Mesodermal cell (in vitro differentiated cells): ENCODE measurements at regions not wholly inside any gene's neighbourhood (a gene's known extent, or its start where the extent isn't known, plus 50 kb on each side); places are given as distances from the start of the nearest gene placed in this dataset.
"Not testable (repeated sequence)": the region's sequence is repeated elsewhere in the genome, so short reads cannot be mapped to it uniquely, and the experiment has no call there.

Source experiments
- H3K27ac ChIP-seq: 2 replicates; pipeline ENCODE4 v1.7.0; 2013; ENCODE audit warnings: mild to moderate bottlenecking, low read depth, low read length, moderate library complexity; ENCODE audit not compliant: severe bottlenecking
- H3K36me3 ChIP-seq: 2 replicates; pipeline ENCODE4 v1.7.1; 2013; ENCODE audit warnings: mild to moderate bottlenecking, low read length, moderate library complexity; ENCODE audit not compliant: control insufficient read depth, insufficient read depth
- H3K4me1 ChIP-seq: one replicate; pipeline ENCODE4 v1.7.1; 2013; ENCODE audit warnings: mild to moderate bottlenecking, low read length; ENCODE audit not compliant: insufficient read depth, control insufficient read depth, poor library complexity, severe bottlenecking
- H3K4me3 ChIP-seq: 2 replicates; pipeline ENCODE4 v1.7.0; 2013; ENCODE audit warnings: low read length, control low read depth, mild to moderate bottlenecking; ENCODE audit not compliant: insufficient read depth, poor library complexity, severe bottlenecking; ENCODE audit errors: extremely low read depth
- H3K9me3 ChIP-seq: 2 replicates; pipeline ENCODE4 v1.7.1; 2013; ENCODE audit warnings: mild to moderate bottlenecking, low read length, moderate library complexity; ENCODE audit not compliant: control insufficient read depth
- WGBS, 2 experiments: methylation state at CpG; one replicate each; pipeline ENCODE4 v1.1.5; 2013; ENCODE audit warnings: missing lambda C conversion rate in 2 of 2; ENCODE audit not compliant: insufficient coverage in 2 of 2; 5-methylcytosine and 5-hydroxymethylcytosine counted together

DNA sequence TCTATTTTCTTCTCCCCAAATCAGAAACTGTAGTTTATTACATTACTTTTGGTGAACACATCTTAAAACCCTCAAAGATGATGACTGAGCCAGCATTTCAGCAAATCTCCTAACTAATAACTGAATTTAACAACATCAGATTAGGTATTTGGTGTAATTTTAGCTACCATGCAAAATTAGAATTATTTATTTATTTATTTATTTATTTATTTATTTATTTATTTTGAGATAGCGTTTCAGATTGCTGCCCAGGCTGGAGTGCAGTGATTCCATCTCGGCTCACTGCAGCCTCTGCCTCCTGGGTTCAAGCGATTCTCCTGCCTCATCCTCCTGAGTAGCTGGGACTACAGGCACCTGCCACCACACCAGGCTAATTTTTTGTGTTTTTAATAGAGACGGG lies 205.7 kb downstream of the OR4C45 start:
- 65 to 100% methylated on average over 1 to 3 of the region's 4 CpGs for WGBS, 2 experiments
- H3K4me1 ChIP-seq, H3K4me3 ChIP-seq, H3K27ac ChIP-seq, H3K36me3 ChIP-seq: not testable (repeated sequence)
- peaks cover 48% of the 10 kb centered on the region for H3K9me3 ChIP-seq

DNA sequence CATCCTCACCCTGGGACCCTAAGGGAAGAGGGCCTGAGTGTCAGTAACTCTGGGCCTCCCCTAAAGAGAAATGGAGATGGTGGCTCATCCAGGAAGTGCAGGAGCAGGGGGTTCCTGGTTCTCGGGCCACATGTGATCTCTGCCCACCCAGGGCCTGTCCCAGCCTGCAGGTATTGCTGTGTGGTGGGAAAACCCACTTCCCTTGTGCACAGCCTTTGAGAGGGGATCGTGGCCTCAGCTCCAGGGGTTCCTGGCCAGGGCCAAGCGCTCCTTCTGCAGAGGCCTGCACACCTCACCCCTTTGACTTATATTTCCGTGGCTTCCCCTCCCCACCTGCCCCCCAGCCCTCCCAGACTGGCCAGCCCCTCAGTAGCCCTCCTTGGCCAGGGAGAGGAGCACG lies 213.5 kb downstream of the OR4C45 start:
- no peaks in the 10 kb centered on the region for H3K4me1 ChIP-seq
- WGBS, 2 experiments: 58 to 74% methylated on average over 3 to 4 of the region's 5 CpGs
- no peak overlapping the region for H3K27ac ChIP-seq
- peaks cover 38% of the 10 kb centered on the region for H3K9me3 ChIP-seq
- H3K36me3 ChIP-seq: no peaks in the 10 kb centered on the region
- H3K4me3 ChIP-seq: no peak overlapping the region

DNA sequence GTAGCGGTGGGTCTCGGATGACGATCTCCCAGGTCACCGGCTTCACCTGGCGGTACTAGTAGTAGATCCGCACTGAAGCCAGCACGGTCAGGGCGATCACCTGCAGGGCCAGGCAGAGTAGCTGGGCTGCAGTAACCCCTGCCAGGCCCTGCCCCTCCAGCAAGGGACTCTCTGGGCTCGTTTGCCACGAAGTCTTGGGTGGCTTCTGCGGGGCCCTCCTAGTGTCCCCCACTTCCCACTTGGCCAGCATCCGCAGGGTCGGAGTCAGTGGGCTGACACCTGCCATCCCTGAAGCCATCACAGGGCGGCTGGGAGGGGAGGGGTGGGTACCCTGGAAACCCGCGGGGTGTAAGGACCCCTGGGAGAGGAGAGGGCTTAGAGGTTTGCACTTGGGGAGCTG lies 214.0 kb downstream of the OR4C45 start:
- no peak overlapping the region for H3K27ac ChIP-seq
- H3K4me3 ChIP-seq: no peak overlapping the region
- WGBS, 2 experiments: 93 to 95% methylated on average over 8 to 14 of the region's 16 CpGs
- H3K4me1 ChIP-seq: no peaks in the 10 kb centered on the region
- no peaks in the 10 kb centered on the region for H3K36me3 ChIP-seq
- H3K9me3 ChIP-seq: peaks cover 33% of the 10 kb centered on the region

DNA sequence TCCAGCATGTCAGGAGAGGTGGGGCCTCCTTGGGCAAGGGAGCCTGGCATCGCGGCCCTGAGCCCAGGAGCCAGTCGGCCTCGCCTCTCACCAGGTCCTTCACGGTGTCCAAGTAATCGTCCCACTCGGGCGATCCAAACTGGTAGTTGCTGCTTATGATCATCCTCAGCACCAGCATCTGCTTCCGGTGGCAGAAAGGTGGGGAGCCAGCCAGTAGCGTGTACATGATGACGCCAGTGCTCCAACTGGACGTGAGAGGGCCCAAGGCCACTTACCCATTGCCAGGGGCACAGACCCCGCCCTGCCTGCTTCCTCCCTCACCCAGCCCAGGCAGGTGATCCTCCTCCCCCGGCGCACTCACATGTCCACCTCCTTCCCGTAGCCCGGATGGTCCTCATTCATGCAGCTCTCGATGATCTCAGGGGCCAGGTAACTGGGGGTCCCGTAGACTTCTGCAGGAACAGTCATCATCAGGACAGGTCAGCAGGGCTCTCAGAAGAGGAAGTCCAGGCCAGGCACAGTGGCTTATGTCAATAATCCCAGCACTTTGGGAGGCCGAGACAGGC lies 214.7 kb downstream of the OR4C45 start:
- WGBS, 2 experiments: 84 to 87% methylated on average over 20 of the region's 20 CpGs
- Histone ChIP-seq H3K4me1 (no peaks in the 10 kb centered on the region), H3K27ac (no peak overlapping the region), H3K9me3 (peaks cover 31% of the 10 kb centered on the region), H3K4me3 (no peak overlapping the region), H3K36me3 (no peaks in the 10 kb centered on the region)

DNA sequence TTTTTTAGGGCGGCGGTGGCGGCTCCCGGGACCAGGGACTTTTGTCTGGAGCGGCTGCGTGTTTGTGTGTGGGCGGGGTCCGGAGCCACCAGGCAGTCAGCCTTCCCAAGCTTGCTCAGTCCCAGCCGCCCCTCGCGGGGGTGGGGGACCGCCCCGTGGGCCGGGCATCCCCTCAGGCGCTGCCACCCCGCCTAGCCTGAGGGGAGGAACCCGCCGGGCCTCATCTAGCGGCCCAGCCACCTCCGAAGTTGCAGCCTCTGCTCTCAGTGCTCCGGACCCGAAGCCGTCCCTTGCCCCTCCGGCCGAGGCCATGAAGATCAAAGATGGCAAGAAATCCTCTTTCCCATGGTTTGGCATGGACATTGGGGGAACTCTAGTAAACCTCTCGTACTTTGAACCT lies 235.2 kb downstream of the OR4C45 start:
- Histone ChIP-seq H3K4me1 (no peaks in the 10 kb centered on the region), H3K4me3 (no peak overlapping the region), H3K27ac (no peak overlapping the region), H3K36me3 (no peaks in the 10 kb centered on the region), H3K9me3 (peaks cover 44% of the 10 kb centered on the region)
- WGBS, 2 experiments: 79 to 88% methylated on average over 21 to 22 of the region's 26 CpGs

DNA sequence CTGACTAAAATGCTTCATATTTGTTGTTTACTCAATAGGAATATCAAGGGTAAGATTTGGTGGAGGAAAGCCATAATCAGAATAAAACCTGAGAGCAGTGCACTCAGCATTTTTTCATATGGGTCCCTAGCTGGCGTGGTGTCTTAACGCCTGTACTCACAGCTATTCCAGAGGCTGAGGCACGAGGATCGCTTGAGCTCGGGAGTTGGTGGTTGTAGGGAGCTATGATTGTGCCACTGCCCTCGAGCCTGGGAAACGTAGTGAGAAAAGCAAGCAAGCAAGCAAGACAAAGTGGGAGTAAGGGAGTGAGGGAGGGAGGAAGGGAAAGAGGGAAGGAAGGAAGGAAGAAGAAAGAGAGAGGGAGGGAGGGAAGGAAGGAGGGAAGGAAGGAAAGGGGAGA lies 242.5 kb downstream of the OR4C45 start:
- 63 to 79% methylated on average over 5 to 7 of the region's 7 CpGs for WGBS, 2 experiments

DNA sequence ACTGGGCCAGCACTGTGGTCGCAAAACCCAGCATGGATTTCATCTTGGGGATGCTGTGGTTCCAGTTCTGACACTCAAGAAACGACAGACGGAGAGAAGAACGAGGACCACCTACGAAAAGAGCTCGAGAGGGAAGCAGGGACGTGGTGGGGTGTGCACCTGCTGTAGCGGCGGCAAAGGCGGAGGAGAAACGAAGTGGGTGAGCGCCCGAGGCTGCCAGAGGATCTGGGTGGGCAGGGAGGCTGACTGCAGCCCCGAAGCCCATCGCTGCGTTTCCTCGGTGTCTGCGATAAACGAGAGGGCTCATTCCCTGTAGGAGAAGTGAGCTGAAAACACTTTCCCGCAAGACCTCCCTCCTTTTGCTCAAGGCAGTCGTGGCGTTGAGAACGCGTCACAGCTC lies 246.1 kb downstream of the OR4C45 start:
- Histone ChIP-seq H3K27ac (no peak overlapping the region), H3K9me3 (peaks cover 66% of the 10 kb centered on the region), H3K4me3 (no peak overlapping the region), H3K4me1 (no peaks in the 10 kb centered on the region), H3K36me3 (no peaks in the 10 kb centered on the region)
- 80 to 82% methylated on average over 18 to 21 of the region's 24 CpGs for WGBS, 2 experiments

More for the DNA sequence above, 242.5 kb downstream of the OR4C45 start:
- no peaks in the 10 kb centered on the region for H3K4me1 ChIP-seq
- no peak overlapping the region for H3K4me3 ChIP-seq
- H3K9me3 ChIP-seq: peaks cover 62% of the 10 kb centered on the region
- no peaks in the 10 kb centered on the region for H3K36me3 ChIP-seq
- H3K27ac ChIP-seq: no peak overlapping the region

DNA sequence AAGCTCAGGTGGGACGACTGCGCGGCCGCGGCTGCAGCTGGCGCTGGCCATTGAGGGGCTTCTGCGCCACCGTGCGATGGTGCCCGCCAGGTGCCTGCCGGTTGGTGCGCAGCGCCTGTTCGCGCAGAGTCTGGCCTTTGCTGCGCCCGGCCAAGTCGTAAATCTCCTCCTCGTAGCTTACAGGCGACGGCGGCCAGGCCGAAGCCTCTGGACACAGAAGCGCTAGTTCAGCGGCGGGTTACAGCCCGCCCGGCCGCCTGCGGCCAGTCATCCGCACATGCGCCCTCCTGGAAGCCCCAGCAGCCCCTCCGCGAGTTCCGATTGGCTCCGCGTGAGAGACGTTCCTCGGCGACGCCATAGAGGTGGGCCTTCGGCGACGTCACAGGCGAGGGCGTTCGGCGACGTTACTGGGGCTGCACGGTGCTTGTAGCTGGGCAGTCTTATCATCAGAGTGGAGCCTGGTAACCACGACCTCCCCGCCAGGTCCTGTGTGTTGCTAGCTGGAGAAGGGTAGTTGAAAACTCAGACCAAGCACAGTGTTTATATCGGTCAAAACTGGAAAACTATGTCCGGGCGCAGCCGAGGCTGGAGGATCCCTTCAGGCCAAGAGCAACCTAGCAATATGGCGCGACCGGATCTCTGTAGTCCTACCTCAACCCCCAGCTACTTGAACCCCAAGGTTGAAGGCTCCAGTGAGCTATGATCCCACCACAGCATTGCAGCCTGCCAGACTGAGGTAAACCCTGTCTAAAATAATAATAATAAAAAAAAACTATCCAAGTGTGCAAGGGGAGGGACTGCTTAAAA lies 265.7 kb downstream of the OR4C45 start:
- H3K9me3 ChIP-seq: peaks cover 32% of the 10 kb centered on the region
- no peak overlapping the region for H3K4me3 ChIP-seq
- H3K36me3 ChIP-seq: no peaks in the 10 kb centered on the region
- no peak overlapping the region for H3K27ac ChIP-seq
- WGBS, 2 experiments: 91 to 95% methylated on average over 57 of the region's 59 CpGs
- H3K4me1 ChIP-seq: no peaks in the 10 kb centered on the region

DNA sequence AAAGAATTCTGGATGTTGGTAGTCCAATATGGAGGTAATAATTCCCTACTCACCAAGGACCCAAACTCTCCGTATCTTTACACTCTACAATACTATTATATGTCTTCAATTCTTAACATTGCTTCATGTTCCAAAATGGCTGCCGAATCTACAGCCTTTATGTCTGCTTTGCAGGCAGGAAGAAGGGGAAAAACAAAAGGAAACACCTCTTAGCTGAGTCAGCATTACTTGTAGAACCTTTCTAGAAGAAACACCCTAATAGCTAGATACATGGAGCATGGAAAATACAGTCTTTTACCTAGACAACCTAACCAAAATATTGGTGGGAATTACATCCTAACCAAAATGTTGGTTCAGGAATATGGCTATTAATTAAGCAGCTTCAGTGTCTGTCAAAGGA lies 298.0 kb downstream of the OR4C45 start:
- H3K27ac ChIP-seq, H3K4me3 ChIP-seq, H3K36me3 ChIP-seq, H3K4me1 ChIP-seq: not testable (repeated sequence)
- H3K9me3 ChIP-seq: peaks cover 47% of the 10 kb centered on the region
- WGBS, 2 experiments: no CpG with 5 or more reads among the region's 2 CpGs

DNA sequence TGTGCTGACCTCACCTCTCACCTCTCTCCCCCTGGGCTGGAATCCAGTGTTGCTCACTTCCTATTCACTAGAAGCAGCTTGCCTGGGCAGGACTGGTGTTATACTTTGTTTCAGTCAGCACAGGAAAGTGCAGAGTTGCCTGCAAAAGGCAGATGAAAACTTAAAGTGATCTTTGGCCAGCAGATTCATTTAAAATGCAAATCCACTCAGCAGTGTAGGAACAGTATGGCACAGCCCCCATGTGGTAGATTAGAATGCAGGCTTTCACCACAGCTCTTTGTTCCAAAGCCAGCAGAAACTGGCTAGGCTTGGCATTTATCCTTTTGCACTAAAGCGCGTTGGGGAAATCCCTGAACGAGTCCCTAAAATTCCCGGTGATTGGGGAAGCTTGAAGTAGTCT lies 301.2 kb downstream of the OR4C45 start:
- WGBS, 2 experiments: 69% methylated on average over 3 of the region's 4 CpGs; no CpG with 5 or more reads in 1 of the 2 experiments
- H3K4me1 ChIP-seq: no peaks in the 10 kb centered on the region
- no peak overlapping the region for H3K27ac ChIP-seq
- no peak overlapping the region for H3K4me3 ChIP-seq
- H3K36me3 ChIP-seq: no peaks in the 10 kb centered on the region
- H3K9me3 ChIP-seq: peaks cover 46% of the 10 kb centered on the region

DNA sequence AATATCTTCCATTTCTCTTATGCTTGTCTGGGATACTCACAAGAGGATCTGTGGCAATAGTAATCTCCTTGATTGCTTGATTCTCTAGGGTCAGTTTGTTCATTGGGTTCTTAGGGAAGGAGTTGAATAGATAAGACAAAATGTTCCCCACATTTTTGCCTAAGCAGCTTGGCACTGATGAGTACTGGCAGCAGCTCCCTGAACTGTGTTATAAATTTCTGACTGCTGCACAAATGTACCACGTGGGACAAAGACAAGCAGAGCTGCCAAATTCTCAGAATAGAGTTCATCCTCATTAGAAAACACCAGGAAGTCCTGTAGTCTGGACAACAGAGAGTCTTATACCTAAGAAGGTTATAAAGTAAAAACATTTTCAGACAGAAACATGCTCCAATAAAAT lies 304.8 kb downstream of the OR4C45 start:
- not testable (repeated sequence) for H3K4me1 ChIP-seq, H3K4me3 ChIP-seq, H3K36me3 ChIP-seq, H3K27ac ChIP-seq
- no CpG with 5 or more reads among the region's 1 CpG for WGBS, 2 experiments
- H3K9me3 ChIP-seq: peaks cover 24% of the 10 kb centered on the region
